ENCODE measurements at regions not wholly inside any gene's neighbourhood (a gene's known extent, or its start where the extent isn't known, plus 50 kb on each side); places are given as distances from the start of the nearest gene placed in this dataset.

DNA sequence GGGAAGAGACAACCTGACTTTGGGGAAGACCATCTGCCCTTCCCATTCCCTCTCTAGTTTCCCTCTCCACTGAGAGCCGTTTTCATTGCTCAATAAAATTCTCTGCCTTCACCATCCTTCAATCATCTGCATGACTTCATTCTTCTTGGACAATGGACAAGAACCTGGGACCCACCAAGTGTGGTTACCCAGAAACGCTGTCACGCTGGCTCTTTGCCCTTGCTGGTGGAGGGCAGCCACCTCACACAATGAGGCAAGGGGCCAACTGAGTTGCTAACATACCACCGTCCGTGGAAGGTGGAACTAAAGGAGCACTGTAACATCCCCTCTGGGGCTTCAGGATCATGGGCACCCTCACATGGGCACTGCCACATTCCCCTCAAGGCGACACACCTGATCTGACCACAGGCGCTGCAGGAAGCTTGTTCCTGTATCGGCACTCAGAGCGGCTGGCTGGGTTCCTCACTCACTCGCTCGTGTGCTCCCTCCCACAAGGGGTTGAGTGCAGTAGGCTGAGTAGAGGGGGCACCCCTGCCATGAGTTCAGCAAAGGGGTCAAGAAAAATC lies 652.4 kb downstream of the PLPP3 start:
- WGBS, 2 donors, result 84 to 87% methylated on average over 11 of the region's 11 CpGs
- intact Hi-C loops (cut with DNase I), result no loop called here
- Histone ChIP-seq H3K27me3 (no peaks in the 10 kb centered on the region), H3K36me3 (replicated peaks in 1 of 2; ENCODE audit: insufficient read depth in 1 of 2, low read depth in 2 of 2) (no peaks in the 10 kb centered on the region), H3K9me3 (no peaks in the 10 kb centered on the region), H3K4me3 (no peak overlapping the region), H3K27ac (no peak overlapping the region), H3K4me1 (no peaks in the 10 kb centered on the region)
- DNase-seq, result no peak
- no peak for ATAC-seq
- TF ChIP-seq, protein P1, sequence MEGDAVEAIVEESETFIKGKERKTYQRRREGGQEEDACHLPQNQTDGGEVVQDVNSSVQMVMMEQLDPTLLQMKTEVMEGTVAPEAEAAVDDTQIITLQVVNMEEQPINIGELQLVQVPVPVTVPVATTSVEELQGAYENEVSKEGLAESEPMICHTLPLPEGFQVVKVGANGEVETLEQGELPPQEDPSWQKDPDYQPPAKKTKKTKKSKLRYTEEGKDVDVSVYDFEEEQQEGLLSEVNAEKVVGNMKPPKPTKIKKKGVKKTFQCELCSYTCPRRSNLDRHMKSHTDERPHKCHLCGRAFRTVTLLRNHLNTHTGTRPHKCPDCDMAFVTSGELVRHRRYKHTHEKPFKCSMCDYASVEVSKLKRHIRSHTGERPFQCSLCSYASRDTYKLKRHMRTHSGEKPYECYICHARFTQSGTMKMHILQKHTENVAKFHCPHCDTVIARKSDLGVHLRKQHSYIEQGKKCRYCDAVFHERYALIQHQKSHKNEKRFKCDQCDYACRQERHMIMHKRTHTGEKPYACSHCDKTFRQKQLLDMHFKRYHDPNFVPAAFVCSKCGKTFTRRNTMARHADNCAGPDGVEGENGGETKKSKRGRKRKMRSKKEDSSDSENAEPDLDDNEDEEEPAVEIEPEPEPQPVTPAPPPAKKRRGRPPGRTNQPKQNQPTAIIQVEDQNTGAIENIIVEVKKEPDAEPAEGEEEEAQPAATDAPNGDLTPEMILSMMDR (IDR thresholded peaks at IDR 0.05), result no peak
- no peak for TF ChIP-seq POLR2A (IDR thresholded peaks at IDR 0.05)

DNA sequence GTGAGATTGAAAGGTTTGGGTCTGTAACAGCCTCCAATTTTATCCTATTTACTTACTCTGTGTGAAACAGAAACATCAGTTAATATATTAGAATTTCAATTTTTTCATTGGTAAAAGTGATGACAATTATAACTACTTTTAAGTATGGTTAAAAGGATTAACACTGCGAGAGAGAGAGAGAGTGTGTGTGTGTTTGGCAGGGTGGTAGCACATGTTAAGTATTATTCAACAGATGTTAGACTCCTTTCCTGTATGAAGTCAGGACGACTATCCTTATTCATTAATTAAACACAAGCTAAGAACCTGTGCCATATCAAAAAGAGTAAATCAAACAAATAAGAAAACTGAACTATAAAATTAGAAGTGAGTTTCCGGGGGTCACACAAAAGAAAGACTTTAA lies 662.5 kb downstream of the PLPP3 start:
- ATAC-seq (no peak), DNase-seq (no peak)
- Histone ChIP-seq H3K9me3 (no peaks in the 10 kb centered on the region), H3K4me3 (no peak overlapping the region), H3K27ac (no peak overlapping the region), H3K36me3 (replicated peaks in 1 of 2; ENCODE audit: insufficient read depth in 1 of 2, low read depth in 2 of 2) (no peaks in the 10 kb centered on the region), H3K4me1 (no peaks in the 10 kb centered on the region), H3K27me3 (no peaks in the 10 kb centered on the region)
- 60 to 72% methylated on average over 3 of the region's 3 CpGs for WGBS, 2 donors
- intact Hi-C loops (cut with DNase I), result no loop called here
- no peak for TF ChIP-seq POLR2A (IDR thresholded peaks at IDR 0.05)
- TF ChIP-seq, protein P1 (IDR thresholded peaks at IDR 0.05), result no peak

DNA sequence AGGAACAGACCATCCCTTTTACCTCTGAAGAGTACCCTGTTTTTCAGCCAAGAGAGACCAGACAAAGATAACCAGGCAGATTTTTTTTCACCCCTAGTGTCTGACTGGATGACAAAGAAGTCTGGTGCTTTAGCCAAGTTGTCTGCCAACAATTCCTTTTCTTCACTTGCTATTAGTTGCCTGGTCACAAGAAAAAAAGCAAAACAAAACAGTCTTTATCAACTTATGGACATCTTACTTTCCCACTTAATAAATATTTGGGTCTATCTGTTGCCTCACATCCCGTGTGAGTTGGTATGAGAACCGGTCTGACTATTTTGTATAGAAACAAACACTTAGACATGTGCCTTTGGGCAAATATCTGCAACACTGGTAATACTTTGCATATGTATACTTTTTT lies 662.9 kb downstream of the PLPP3 start:
- Histone ChIP-seq H3K4me1 (no peaks in the 10 kb centered on the region), H3K27ac (no peak overlapping the region), H3K9me3 (no peaks in the 10 kb centered on the region), H3K4me3 (no peak overlapping the region), H3K27me3 (no peaks in the 10 kb centered on the region), H3K36me3 (replicated peaks in 1 of 2; ENCODE audit: insufficient read depth in 1 of 2, low read depth in 2 of 2) (no peaks in the 10 kb centered on the region)
- DNase-seq, result no peak
- ATAC-seq, result no peak
- intact Hi-C loops (cut with DNase I), result no loop called here
- 51 to 55% methylated on average over 2 of the region's 2 CpGs for WGBS, 2 donors
- TF ChIP-seq, protein P1 (IDR thresholded peaks at IDR 0.05), result no peak
- TF ChIP-seq POLR2A (IDR thresholded peaks at IDR 0.05), result no peak

DNA sequence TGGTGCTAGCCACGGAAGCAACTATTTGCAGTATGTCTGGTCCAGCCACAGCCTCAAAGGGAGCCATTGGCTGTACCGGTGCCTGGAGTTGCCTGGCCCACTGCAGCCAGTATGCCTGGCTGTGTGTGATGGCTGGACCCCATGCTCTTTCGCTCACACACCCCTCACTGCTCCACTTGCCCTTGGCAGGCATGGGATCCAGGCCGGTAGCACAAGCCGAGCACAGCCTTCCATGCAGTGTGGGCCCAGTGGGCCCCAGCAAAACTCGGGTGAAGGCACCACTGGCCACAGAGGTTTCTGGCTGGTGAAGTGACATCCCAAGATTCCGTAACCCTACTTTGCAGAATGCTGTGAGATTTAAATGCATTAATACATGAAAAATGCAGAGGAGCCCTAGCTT lies 665.8 kb downstream of the PLPP3 start:
- Histone ChIP-seq H3K27ac (no peak overlapping the region), H3K27me3 (no peaks in the 10 kb centered on the region), H3K4me1 (no peaks in the 10 kb centered on the region), H3K9me3 (no peaks in the 10 kb centered on the region), H3K4me3 (no peak overlapping the region), H3K36me3 (replicated peaks in 1 of 2; ENCODE audit: insufficient read depth in 1 of 2, low read depth in 2 of 2) (no peaks in the 10 kb centered on the region)
- ATAC-seq (no peak), DNase-seq (no peak)
- intact Hi-C loops (cut with DNase I), result no loop called here
- WGBS, 2 donors, result 94 to 99% methylated on average over 6 to 7 of the region's 7 CpGs
- TF ChIP-seq POLR2A (IDR thresholded peaks at IDR 0.05), result no peak
- TF ChIP-seq, protein P1 (IDR thresholded peaks at IDR 0.05), result no peak

DNA sequence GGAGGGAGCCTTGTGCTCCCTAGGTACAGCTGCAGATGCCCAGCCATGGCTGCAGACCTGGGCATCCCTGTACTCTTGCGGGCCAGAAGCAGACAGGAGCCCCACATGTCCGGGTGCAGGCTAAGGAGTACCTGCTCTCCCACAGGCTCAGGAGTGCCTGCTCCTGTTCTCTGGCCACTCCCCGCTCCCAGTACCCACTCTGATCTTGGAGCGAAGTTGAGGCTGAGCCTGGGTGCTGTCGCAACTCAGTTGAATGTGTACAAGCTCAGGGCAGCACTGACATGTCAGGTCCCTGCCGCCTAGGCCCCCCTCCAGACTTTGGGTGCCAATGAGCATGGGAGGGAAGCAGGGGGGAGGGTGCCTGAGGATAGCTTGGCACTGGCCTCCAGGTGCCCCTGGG lies 666.9 kb downstream of the PLPP3 start:
- Histone ChIP-seq H3K27me3 (no peaks in the 10 kb centered on the region), H3K4me1 (no peaks in the 10 kb centered on the region), H3K27ac (no peak overlapping the region), H3K4me3 (no peak overlapping the region), H3K9me3 (no peaks in the 10 kb centered on the region), H3K36me3 (replicated peaks in 1 of 2; ENCODE audit: insufficient read depth in 1 of 2, low read depth in 2 of 2) (no peaks in the 10 kb centered on the region)
- TF ChIP-seq POLR2A (IDR thresholded peaks at IDR 0.05), result no peak
- TF ChIP-seq, protein P1 (IDR thresholded peaks at IDR 0.05), result no peak
- intact Hi-C loops (cut with DNase I), result no loop called here
- no peak for DNase-seq
- ATAC-seq, result no peak
- WGBS, 2 donors, result 84 to 95% methylated on average over 4 to 6 of the region's 6 CpGs
